NCI-H2171 (cell line): ENCODE measurements at regions not wholly inside any gene's neighbourhood (a gene's known extent, or its start where the extent isn't known, plus 50 kb on each side); places are given as distances from the start of the nearest gene placed in this dataset.

Source experiments
- DNase-seq: peaks from one replicate; lab custom pipeline; 2025; lab: John Stamatoyannopoulos, UW

GRCh38 chr5:124663101-124663506, 83.3 kb downstream of the ZNF608 start:
- DNase-seq = no peak

- no peak for DNase-seq
Measured at GRCh38 chr5:124662181-124662781, 84.2 kb downstream of the ZNF608 start.

GRCh38 chr5:124661317-124662141, 84.9 kb downstream of the ZNF608 start:
- DNase-seq = peak; percentile 67

GRCh38 chr5:124660229-124661093, 86.0 kb downstream of the ZNF608 start:
- DNase-seq = no peak

GRCh38 chr5:124659798-124660197, 86.6 kb downstream of the ZNF608 start:
- DNase-seq = no peak

- DNase-seq = no peak
Measured at GRCh38 chr5:124658867-124659557, 87.4 kb downstream of the ZNF608 start.

GRCh38 chr5:124655921-124656511, 90.4 kb downstream of the ZNF608 start:
- peak; percentile 36 for DNase-seq

GRCh38 chr5:124655251-124655917, 91.1 kb downstream of the ZNF608 start:
- DNase-seq = no peak

GRCh38 chr5:124654418-124654817, 92.0 kb downstream of the ZNF608 start:
- DNase-seq = no peak

- DNase-seq = no peak
Measured at GRCh38 chr5:124653666-124654065, 92.8 kb downstream of the ZNF608 start.

GRCh38 chr5:124652892-124653441, 93.5 kb downstream of the ZNF608 start:
- DNase-seq = no peak

GRCh38 chr5:124652514-124652819, 94.0 kb downstream of the ZNF608 start:
- no peak for DNase-seq

- peak; percentile 40 for DNase-seq
Measured at GRCh38 chr5:124651663-124652513, 94.6 kb downstream of the ZNF608 start.

- no peak for DNase-seq
Measured at GRCh38 chr5:124650951-124651662, 95.3 kb downstream of the ZNF608 start.

GRCh38 chr5:124650147-124650561, 96.3 kb downstream of the ZNF608 start:
- DNase-seq = no peak

- peak; percentile 43 for DNase-seq
Measured at GRCh38 chr5:124649491-124650146, 96.8 kb downstream of the ZNF608 start.

GRCh38 chr5:124648902-124649467, 97.5 kb downstream of the ZNF608 start:
- DNase-seq = no peak

GRCh38 chr5:124647352-124647751, 99.1 kb downstream of the ZNF608 start:
- DNase-seq = no peak
